Psoas muscle (tissue), 7 donors: ENCODE measurements at regions not wholly inside any gene's neighbourhood (a gene's known extent, or its start where the extent isn't known, plus 50 kb on each side); places are given as distances from the start of the nearest gene placed in this dataset.

Experiments used
- ATAC-seq, 4 donors: fragments of 200-7000 bp; cut with Tn5 transposase; one replicate each; pipeline ENCODE4 v1.9.1; 2020; ENCODE audit warnings: moderate library complexity in 3 of 4, mild to moderate bottlenecking in 2 of 4
- DNase-seq, 2 donors: peaks; one replicate each; pipeline ENCODE4 v3.0.0-alpha.2; 2020
- H3K27ac ChIP-seq: fragments of 200-600 bp; one replicate; pipeline ENCODE4 v1.8.0; 2022
- H3K27me3 ChIP-seq, 3 donors: fragments of 200-600 bp in 1 of 3; one replicate each; pipeline versions ENCODE4 v1.6.1 to v1.8.0; 2013 to 2022; ENCODE audit warnings: low read length in 2 of 3, mild to moderate bottlenecking in 2 of 3, moderate library complexity in 1 of 3; ENCODE audit not compliant: insufficient read depth in 3 of 3
- H3K36me3 ChIP-seq, 2 donors: fragments of 200-600 bp in 1 of 2; one replicate each; pipeline versions ENCODE4 v1.6.1 to v1.8.0; 2013 to 2022; ENCODE audit warnings: low read depth in 1 of 2, mild to moderate bottlenecking in 1 of 2, moderate library complexity in 1 of 2; ENCODE audit not compliant: insufficient read depth in 1 of 2
- H3K4me1 ChIP-seq: fragments of 200-600 bp; one replicate; pipeline ENCODE4 v1.8.0; 2022
- H3K4me3 ChIP-seq: fragments of 200-600 bp; one replicate; pipeline ENCODE4 v1.8.0; 2022; ENCODE audit warnings: mild to moderate bottlenecking
- H3K9me3 ChIP-seq: fragments of 200-600 bp; one replicate; pipeline ENCODE4 v1.8.0; 2022
- WGBS, 3 donors: extraction: QIAGEN DNeasy Blood & Tissue Kit; methylation state at CpG; one replicate each; pipeline versions ENCODE4 v1.1.6 to v1.1.7; 2013; 5-methylcytosine and 5-hydroxymethylcytosine counted together
- intact Hi-C, 2 donors: fragments of 100-400 bp; cut with DNase I; formaldehyde crosslinking; loops; one replicate each; pipeline versions ENCODE4 v1.11.0 to v1.14.2; 2022
- TF ChIP-seq, protein P1 (sequence below): fragments of 200-600 bp; IDR thresholded peaks from one replicate; pipeline ENCODE4 v1.8.0; 2022; ENCODE audit warnings: antibody characterized with exemption
- donor health status: healthy with polysubstance abuse.
- donor health status: DM: no; HTN: no; CAD: no; lungs with moderate emphysema.
- donor health status: Bipolar disorder and iron deficiency.
- donor health status: healthy.
- donor health status: DM: yes; HTN: yes; CAD: no.
- donor health status: DM: no; HTN: no; CAD: no.
- donor health status: DM: yes; HTN: yes; CAD: no.

GRCh38 chr17:70239391-70239826, 70.1 kb downstream of the KCNJ2 start:
- Histone ChIP-seq H3K9me3 (no peaks in the 10 kb centered on the region), H3K27ac (no peak overlapping the region), H3K27me3 (no peaks in the 10 kb centered on the region), H3K4me3 (no peak overlapping the region), H3K36me3 (no peaks in the 10 kb centered on the region), H3K4me1 (no peaks in the 10 kb centered on the region)
- intact Hi-C loops: no loop called here
- TF ChIP-seq, protein P1, sequence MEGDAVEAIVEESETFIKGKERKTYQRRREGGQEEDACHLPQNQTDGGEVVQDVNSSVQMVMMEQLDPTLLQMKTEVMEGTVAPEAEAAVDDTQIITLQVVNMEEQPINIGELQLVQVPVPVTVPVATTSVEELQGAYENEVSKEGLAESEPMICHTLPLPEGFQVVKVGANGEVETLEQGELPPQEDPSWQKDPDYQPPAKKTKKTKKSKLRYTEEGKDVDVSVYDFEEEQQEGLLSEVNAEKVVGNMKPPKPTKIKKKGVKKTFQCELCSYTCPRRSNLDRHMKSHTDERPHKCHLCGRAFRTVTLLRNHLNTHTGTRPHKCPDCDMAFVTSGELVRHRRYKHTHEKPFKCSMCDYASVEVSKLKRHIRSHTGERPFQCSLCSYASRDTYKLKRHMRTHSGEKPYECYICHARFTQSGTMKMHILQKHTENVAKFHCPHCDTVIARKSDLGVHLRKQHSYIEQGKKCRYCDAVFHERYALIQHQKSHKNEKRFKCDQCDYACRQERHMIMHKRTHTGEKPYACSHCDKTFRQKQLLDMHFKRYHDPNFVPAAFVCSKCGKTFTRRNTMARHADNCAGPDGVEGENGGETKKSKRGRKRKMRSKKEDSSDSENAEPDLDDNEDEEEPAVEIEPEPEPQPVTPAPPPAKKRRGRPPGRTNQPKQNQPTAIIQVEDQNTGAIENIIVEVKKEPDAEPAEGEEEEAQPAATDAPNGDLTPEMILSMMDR: no peak
- ATAC-seq (no peak), DNase-seq (no peak)
- WGBS, 3 donors: 0 to 35% (median 26%) methylated on average over 1 of the region's 1 CpG

GRCh38 chr17:70241071-70241470, 71.7 kb downstream of the KCNJ2 start:
- TF ChIP-seq, protein P1: no peak
- intact Hi-C loops: no loop called here
- Histone ChIP-seq H3K36me3 (no peaks in the 10 kb centered on the region), H3K27me3 (no peaks in the 10 kb centered on the region), H3K9me3 (no peaks in the 10 kb centered on the region), H3K4me1 (no peaks in the 10 kb centered on the region), H3K4me3 (no peak overlapping the region), H3K27ac (no peak overlapping the region)
- 86 to 89% (median 87%) methylated on average over 6 of the region's 6 CpGs for WGBS, 3 donors
- DNase-seq (no peak), ATAC-seq (no peak)

DNA sequence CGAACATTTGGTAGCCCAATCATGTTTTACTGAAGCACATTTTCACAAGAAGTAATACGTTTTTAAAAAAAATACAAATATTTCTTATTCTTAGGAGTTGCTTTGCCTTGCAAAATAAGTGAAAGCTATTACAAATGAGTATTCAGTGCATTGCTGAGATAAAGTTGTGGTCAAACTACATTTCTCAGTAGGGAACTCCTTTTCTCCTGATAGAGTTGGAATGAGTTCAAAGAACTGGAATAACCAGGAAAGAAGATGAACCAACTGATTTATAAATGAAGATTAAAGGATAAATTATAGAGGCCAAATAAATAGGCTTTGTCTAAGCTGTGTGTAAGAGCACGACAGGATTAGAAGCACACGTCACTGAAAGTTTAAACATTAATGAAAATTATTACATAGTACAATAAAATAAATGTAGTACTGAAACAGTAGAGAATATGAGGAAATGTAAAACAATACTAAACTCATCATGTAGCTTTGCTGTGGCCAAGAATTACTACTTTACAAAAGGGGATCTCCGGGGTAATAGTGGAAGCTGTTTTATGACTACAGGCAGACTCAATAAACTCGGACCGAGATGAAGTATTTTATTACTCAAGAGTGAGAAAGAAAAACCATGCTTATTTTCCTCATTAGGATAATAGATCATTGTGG, 73.6 kb downstream of the KCNJ2 start:
- no peak overlapping the region for H3K27ac ChIP-seq
- intact Hi-C loops: no loop called here
- no peaks in the 10 kb centered on the region for H3K4me1 ChIP-seq
- 48 to 55% (median 50%) methylated on average over 7 of the region's 7 CpGs for WGBS, 3 donors
- no peak for DNase-seq
- no peak for ATAC-seq
- no peaks in the 10 kb centered on the region for H3K36me3 ChIP-seq
- no peak overlapping the region for H3K4me3 ChIP-seq
- no peaks in the 10 kb centered on the region for H3K9me3 ChIP-seq
- TF ChIP-seq, protein P1: no peak
- H3K27me3 ChIP-seq: no peaks in the 10 kb centered on the region

GRCh38 chr17:70251706-70252105, 82.4 kb downstream of the KCNJ2 start:
- ATAC-seq: no peak
- no peak for DNase-seq
- Histone ChIP-seq H3K27me3 (no peaks in the 10 kb centered on the region), H3K9me3 (no peaks in the 10 kb centered on the region), H3K27ac (no peak overlapping the region), H3K36me3 (no peaks in the 10 kb centered on the region), H3K4me1 (no peaks in the 10 kb centered on the region), H3K4me3 (no peak overlapping the region)
- TF ChIP-seq, protein P1: no peak
- WGBS, 3 donors: 46 to 62% (median 57%) methylated on average over 2 of the region's 2 CpGs
- intact Hi-C loops: loop anchor here in 1 of 2 donors (5.0 kb wide), 1 partner anchor 1981 kb away; no protein-coding TSS in a partner anchor
